ENCODE measurements at regions not wholly inside any gene's neighbourhood (a gene's known extent, or its start where the extent isn't known, plus 50 kb on each side); places are given as distances from the start of the nearest gene placed in this dataset.

GRCh38 chr11:70000228-70000627, 77.9 kb upstream of the ANO1 start:
- H3K27me3 ChIP-seq (replicated peaks; ENCODE audit: control insufficient read depth, insufficient read depth, low read length): peaks cover 26% of the 10 kb centered on the region
- no peaks in the 10 kb centered on the region for H3K9me3 ChIP-seq (ENCODE audit: control insufficient read depth, low read length)
- no peak overlapping the region for H3K4me3 ChIP-seq (ENCODE audit: low read length)
- H3K4me1 ChIP-seq (ENCODE audit: control insufficient read depth, insufficient read depth, low read length): peaks cover 3% of the 10 kb centered on the region
- H3K36me3 ChIP-seq (ENCODE audit: control insufficient read depth, insufficient read depth, low read length, severe bottlenecking): no peaks in the 10 kb centered on the region
- no peak for DNase-seq (ENCODE audit: low read depth)
- no peak overlapping the region for H3K9ac ChIP-seq (ENCODE audit: low read length)

- H3K27me3 ChIP-seq (replicated peaks; ENCODE audit: control insufficient read depth, insufficient read depth, low read length): peaks cover 26% of the 10 kb centered on the region
- no peaks in the 10 kb centered on the region for H3K9me3 ChIP-seq (ENCODE audit: control insufficient read depth, low read length)
- no peak overlapping the region for H3K4me3 ChIP-seq (ENCODE audit: low read length)
- no peaks in the 10 kb centered on the region for H3K36me3 ChIP-seq (ENCODE audit: control insufficient read depth, insufficient read depth, low read length, severe bottlenecking)
- peaks cover 9% of the 10 kb centered on the region for H3K4me1 ChIP-seq (ENCODE audit: control insufficient read depth, insufficient read depth, low read length)
- H3K9ac ChIP-seq (ENCODE audit: low read length): no peak overlapping the region
- no peak for DNase-seq (ENCODE audit: low read depth)
These were observed 76.9 kb upstream of the ANO1 start for GRCh38 chr11:70001246-70001645.

GRCh38 chr11:70002433-70002832, 75.7 kb upstream of the ANO1 start:
- DNase-seq (ENCODE audit: low read depth): no peak
- no peaks in the 10 kb centered on the region for H3K9me3 ChIP-seq (ENCODE audit: control insufficient read depth, low read length)

GRCh38 chr11:70005107-70005818, 72.9 kb upstream of the ANO1 start:
- Histone ChIP-seq H3K9ac (ENCODE audit: low read length) (no peak overlapping the region), H3K9me3 (ENCODE audit: control insufficient read depth, low read length) (no peaks in the 10 kb centered on the region), H3K4me1 (ENCODE audit: control insufficient read depth, insufficient read depth, low read length) (peaks cover 9% of the 10 kb centered on the region), H3K36me3 (ENCODE audit: control insufficient read depth, insufficient read depth, low read length, severe bottlenecking) (no peaks in the 10 kb centered on the region), H3K27me3 (replicated peaks; ENCODE audit: control insufficient read depth, insufficient read depth, low read length) (peaks cover 22% of the 10 kb centered on the region), H3K4me3 (ENCODE audit: low read length) (no peak overlapping the region)
- DNase-seq (ENCODE audit: low read depth): peak; percentile 80

More at GRCh38 chr11:70002433-70002832, 75.7 kb upstream of the ANO1 start:
- Histone ChIP-seq H3K9ac (ENCODE audit: low read length) (no peak overlapping the region), H3K36me3 (ENCODE audit: control insufficient read depth, insufficient read depth, low read length, severe bottlenecking) (no peaks in the 10 kb centered on the region), H3K4me1 (ENCODE audit: control insufficient read depth, insufficient read depth, low read length) (peaks cover 9% of the 10 kb centered on the region), H3K27me3 (replicated peaks; ENCODE audit: control insufficient read depth, insufficient read depth, low read length) (peaks cover 14% of the 10 kb centered on the region), H3K4me3 (ENCODE audit: low read length) (no peak overlapping the region)

GRCh38 chr11:70007796-70008195, 70.3 kb upstream of the ANO1 start:
- Histone ChIP-seq H3K9ac (ENCODE audit: low read length) (no peak overlapping the region), H3K9me3 (ENCODE audit: control insufficient read depth, low read length) (no peaks in the 10 kb centered on the region), H3K4me3 (ENCODE audit: low read length) (no peak overlapping the region), H3K36me3 (ENCODE audit: control insufficient read depth, insufficient read depth, low read length, severe bottlenecking) (no peaks in the 10 kb centered on the region), H3K27me3 (replicated peaks; ENCODE audit: control insufficient read depth, insufficient read depth, low read length) (peaks cover 19% of the 10 kb centered on the region), H3K4me1 (ENCODE audit: control insufficient read depth, insufficient read depth, low read length) (peaks cover 9% of the 10 kb centered on the region)
- no peak for DNase-seq (ENCODE audit: low read depth)

GRCh38 chr11:70010774-70011173, 67.3 kb upstream of the ANO1 start:
- DNase-seq (ENCODE audit: low read depth): no peak
- Histone ChIP-seq H3K27me3 (replicated peaks; ENCODE audit: control insufficient read depth, insufficient read depth, low read length) (peaks cover 20% of the 10 kb centered on the region), H3K4me3 (ENCODE audit: low read length) (no peak overlapping the region), H3K36me3 (ENCODE audit: control insufficient read depth, insufficient read depth, low read length, severe bottlenecking) (no peaks in the 10 kb centered on the region), H3K9ac (ENCODE audit: low read length) (no peak overlapping the region), H3K9me3 (ENCODE audit: control insufficient read depth, low read length) (no peaks in the 10 kb centered on the region), H3K4me1 (ENCODE audit: control insufficient read depth, insufficient read depth, low read length) (peaks cover 1% of the 10 kb centered on the region)

- Histone ChIP-seq H3K4me3 (ENCODE audit: low read length) (no peak overlapping the region), H3K36me3 (ENCODE audit: control insufficient read depth, insufficient read depth, low read length, severe bottlenecking) (no peaks in the 10 kb centered on the region), H3K9ac (ENCODE audit: low read length) (no peak overlapping the region), H3K9me3 (ENCODE audit: control insufficient read depth, low read length) (no peaks in the 10 kb centered on the region), H3K27me3 (replicated peaks; ENCODE audit: control insufficient read depth, insufficient read depth, low read length) (peaks cover 20% of the 10 kb centered on the region), H3K4me1 (ENCODE audit: control insufficient read depth, insufficient read depth, low read length) (no peaks in the 10 kb centered on the region)
- DNase-seq (ENCODE audit: low read depth): no peak
These were observed 65.9 kb upstream of the ANO1 start for GRCh38 chr11:70012134-70012733.

GRCh38 chr11:70014291-70014690, 63.8 kb upstream of the ANO1 start:
- no peaks in the 10 kb centered on the region for H3K36me3 ChIP-seq (ENCODE audit: control insufficient read depth, insufficient read depth, low read length, severe bottlenecking)
- DNase-seq (ENCODE audit: low read depth): no peak
- H3K27me3 ChIP-seq (replicated peaks; ENCODE audit: control insufficient read depth, insufficient read depth, low read length): peaks cover 13% of the 10 kb centered on the region
- no peak overlapping the region for H3K9ac ChIP-seq (ENCODE audit: low read length)
- H3K9me3 ChIP-seq (ENCODE audit: control insufficient read depth, low read length): no peaks in the 10 kb centered on the region
- H3K4me3 ChIP-seq (ENCODE audit: low read length): no peak overlapping the region
- H3K4me1 ChIP-seq (ENCODE audit: control insufficient read depth, insufficient read depth, low read length): peaks cover 3% of the 10 kb centered on the region

- Histone ChIP-seq H3K27me3 (replicated peaks; ENCODE audit: control insufficient read depth, insufficient read depth, low read length) (peaks cover 5% of the 10 kb centered on the region), H3K36me3 (ENCODE audit: control insufficient read depth, insufficient read depth, low read length, severe bottlenecking) (no peaks in the 10 kb centered on the region), H3K4me3 (ENCODE audit: low read length) (no peak overlapping the region), H3K4me1 (ENCODE audit: control insufficient read depth, insufficient read depth, low read length) (peaks cover 15% of the 10 kb centered on the region), H3K9ac (ENCODE audit: low read length) (no peak overlapping the region), H3K9me3 (ENCODE audit: control insufficient read depth, low read length) (no peaks in the 10 kb centered on the region)
- peak; percentile 59 for DNase-seq (ENCODE audit: low read depth)
These were observed 61.3 kb upstream of the ANO1 start for GRCh38 chr11:70016666-70017367.

GRCh38 chr11:70018816-70019215, 59.3 kb upstream of the ANO1 start:
- H3K27me3 ChIP-seq (replicated peaks; ENCODE audit: control insufficient read depth, insufficient read depth, low read length): no peaks in the 10 kb centered on the region
- no peak overlapping the region for H3K4me3 ChIP-seq (ENCODE audit: low read length)
- H3K9me3 ChIP-seq (ENCODE audit: control insufficient read depth, low read length): peaks cover 11% of the 10 kb centered on the region
- peaks cover 15% of the 10 kb centered on the region for H3K4me1 ChIP-seq (ENCODE audit: control insufficient read depth, insufficient read depth, low read length)
- DNase-seq (ENCODE audit: low read depth): no peak
- H3K9ac ChIP-seq (ENCODE audit: low read length): no peak overlapping the region
- H3K36me3 ChIP-seq (ENCODE audit: control insufficient read depth, insufficient read depth, low read length, severe bottlenecking): no peaks in the 10 kb centered on the region

GRCh38 chr11:70019576-70020011, 58.5 kb upstream of the ANO1 start:
- Histone ChIP-seq H3K4me1 (ENCODE audit: control insufficient read depth, insufficient read depth, low read length) (peaks cover 15% of the 10 kb centered on the region), H3K9me3 (ENCODE audit: control insufficient read depth, low read length) (peaks cover 13% of the 10 kb centered on the region), H3K36me3 (ENCODE audit: control insufficient read depth, insufficient read depth, low read length, severe bottlenecking) (no peaks in the 10 kb centered on the region), H3K9ac (ENCODE audit: low read length) (no peak overlapping the region), H3K4me3 (ENCODE audit: low read length) (no peak overlapping the region), H3K27me3 (replicated peaks; ENCODE audit: control insufficient read depth, insufficient read depth, low read length) (no peaks in the 10 kb centered on the region)
- peak; percentile 15 for DNase-seq (ENCODE audit: low read depth)

Measured in adipocyte (in vitro differentiated cells).